ENCODE measurements at regions not wholly inside any gene's neighbourhood (a gene's known extent, or its start where the extent isn't known, plus 50 kb on each side); places are given as distances from the start of the nearest gene placed in this dataset.

DNA sequence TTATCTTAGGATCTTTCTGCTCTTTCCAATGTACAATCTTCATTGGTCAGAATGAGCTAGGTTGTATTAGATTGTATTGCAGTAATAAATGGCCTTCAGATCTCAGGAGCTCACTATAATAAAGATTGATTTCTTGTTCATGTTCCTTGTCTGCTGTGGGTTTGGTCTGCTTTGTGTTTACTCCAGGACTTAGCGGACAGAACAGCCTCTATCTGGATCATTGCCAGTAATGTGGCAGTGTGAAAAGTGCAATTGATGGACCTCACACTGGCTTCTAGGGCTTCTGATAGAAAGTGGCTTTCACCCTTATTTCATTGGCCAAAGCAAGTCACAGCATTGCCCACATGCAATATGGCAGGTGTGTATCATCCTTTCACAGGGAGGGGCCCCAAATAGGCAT lies 81.2 kb downstream of the BTG1 start:
- CTCF ChIA-PET = no interaction called here
- POLR2A ChIA-PET = interaction anchor here (1.0 to 3.1 kb wide), 3 partner anchors 11 to 138 kb away, joined by 3 to 21 read pairs (median 9); partner anchors contain the start of gene BTG1
- no peaks in the 10 kb centered on the region for H3K27me3 ChIP-seq (ENCODE audit: control insufficient read depth, insufficient read depth, low read length)
- TF ChIP-seq, protein P1, sequence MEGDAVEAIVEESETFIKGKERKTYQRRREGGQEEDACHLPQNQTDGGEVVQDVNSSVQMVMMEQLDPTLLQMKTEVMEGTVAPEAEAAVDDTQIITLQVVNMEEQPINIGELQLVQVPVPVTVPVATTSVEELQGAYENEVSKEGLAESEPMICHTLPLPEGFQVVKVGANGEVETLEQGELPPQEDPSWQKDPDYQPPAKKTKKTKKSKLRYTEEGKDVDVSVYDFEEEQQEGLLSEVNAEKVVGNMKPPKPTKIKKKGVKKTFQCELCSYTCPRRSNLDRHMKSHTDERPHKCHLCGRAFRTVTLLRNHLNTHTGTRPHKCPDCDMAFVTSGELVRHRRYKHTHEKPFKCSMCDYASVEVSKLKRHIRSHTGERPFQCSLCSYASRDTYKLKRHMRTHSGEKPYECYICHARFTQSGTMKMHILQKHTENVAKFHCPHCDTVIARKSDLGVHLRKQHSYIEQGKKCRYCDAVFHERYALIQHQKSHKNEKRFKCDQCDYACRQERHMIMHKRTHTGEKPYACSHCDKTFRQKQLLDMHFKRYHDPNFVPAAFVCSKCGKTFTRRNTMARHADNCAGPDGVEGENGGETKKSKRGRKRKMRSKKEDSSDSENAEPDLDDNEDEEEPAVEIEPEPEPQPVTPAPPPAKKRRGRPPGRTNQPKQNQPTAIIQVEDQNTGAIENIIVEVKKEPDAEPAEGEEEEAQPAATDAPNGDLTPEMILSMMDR (IDR thresholded peaks at IDR 0.05; ENCODE audit: low read depth, low read length) = no peak
- H3K9me3 ChIP-seq (ENCODE audit: control insufficient read depth, insufficient read depth, low read length) = no peaks in the 10 kb centered on the region
- no peak overlapping the region for H3K4me3 ChIP-seq (ENCODE audit: low read depth, low read length)
- no peak for DNase-seq (ENCODE audit: low read depth, low spot score)
- H3K27ac ChIP-seq (ENCODE audit: low read depth, low read length) = no peak overlapping the region

DNA sequence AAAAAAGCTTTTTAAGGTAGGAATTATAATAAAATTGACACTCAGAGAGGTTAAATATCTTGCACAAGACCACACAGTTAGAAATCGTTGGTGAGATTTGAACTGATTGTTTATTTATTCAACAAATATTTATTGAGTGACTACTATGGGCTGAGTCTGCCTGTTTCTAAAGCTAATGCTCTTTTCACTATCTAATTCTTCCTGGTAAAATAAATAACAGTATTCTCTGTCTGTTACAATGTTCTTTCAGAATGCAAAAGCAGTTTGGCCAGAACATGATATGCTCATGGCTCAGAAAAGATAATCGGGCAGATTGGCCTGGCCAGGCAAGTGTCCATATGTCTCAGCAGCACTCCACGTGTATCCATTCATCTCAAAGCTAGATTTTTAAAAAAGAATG lies 82.0 kb downstream of the BTG1 start:
- TF ChIP-seq, protein P1 (IDR thresholded peaks at IDR 0.05; ENCODE audit: low read depth, low read length) = no peak
- no peak for DNase-seq (ENCODE audit: low read depth, low spot score)
- no peaks in the 10 kb centered on the region for H3K9me3 ChIP-seq (ENCODE audit: control insufficient read depth, insufficient read depth, low read length)
- no peak overlapping the region for H3K4me3 ChIP-seq (ENCODE audit: low read depth, low read length)
- H3K27ac ChIP-seq (ENCODE audit: low read depth, low read length) = no peak overlapping the region
- CTCF ChIA-PET = interaction anchor here (0.6 kb wide), 1 partner anchor 58 kb away, joined by 3 read pairs; no protein-coding TSS in a partner anchor
- POLR2A ChIA-PET = interaction anchor here (2.4 to 3.1 kb wide), 2 partner anchors 12 to 82 kb away, joined by 9 to 21 read pairs; partner anchors contain the start of gene BTG1
- H3K27me3 ChIP-seq (ENCODE audit: control insufficient read depth, insufficient read depth, low read length) = no peaks in the 10 kb centered on the region

DNA sequence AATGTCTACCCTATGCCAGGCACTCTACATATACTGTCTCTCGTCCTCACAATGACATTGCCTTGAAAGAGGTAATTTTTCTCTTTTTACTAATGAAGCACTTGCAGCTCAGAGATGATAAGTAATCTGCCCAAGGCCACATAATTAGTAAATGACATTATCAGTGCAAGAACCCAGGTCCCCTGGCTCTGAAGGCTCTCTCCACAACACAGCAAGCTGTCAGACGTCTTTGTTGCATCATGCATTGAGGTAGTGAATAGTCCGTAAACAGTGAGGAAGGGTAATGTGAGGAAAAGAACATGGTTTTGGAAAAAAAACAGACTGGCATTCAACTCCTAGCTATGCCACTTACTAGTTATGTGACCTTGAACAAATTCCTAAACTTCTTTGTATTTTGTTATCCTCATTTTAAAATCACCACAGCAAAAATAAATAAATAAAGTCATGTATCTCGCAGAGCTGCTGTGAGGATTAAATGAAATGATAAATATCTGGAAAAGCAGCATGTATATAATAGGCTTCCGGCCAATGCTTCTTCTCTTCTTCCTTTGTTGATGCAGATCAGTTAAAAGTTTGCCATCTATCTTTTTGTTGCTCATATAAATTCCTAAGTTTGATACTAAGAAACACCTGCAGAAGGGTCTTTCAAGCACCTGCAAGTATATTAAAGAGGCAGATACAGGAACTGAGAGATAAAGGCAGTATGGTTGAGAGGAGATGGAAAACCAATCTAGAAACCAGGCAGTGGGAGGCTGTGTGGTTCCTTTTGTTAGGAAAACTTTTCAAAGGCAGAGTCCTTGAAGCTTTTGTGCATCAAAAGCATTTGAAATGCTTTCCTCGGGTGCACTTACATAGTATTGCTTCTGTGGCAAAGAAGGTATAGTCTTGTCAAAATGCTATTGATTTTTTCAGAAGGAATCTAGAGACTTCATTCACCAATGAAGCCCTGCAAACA lies 82.8 kb downstream of the BTG1 start:
- TF ChIP-seq, protein P1 (IDR thresholded peaks at IDR 0.05; ENCODE audit: low read depth, low read length) = no peak
- ChIA-PET POLR2A (interaction anchor here (2.4 to 3.1 kb wide), 2 partner anchors 13 to 82 kb away, joined by 9 to 21 read pairs; partner anchors contain the start of gene BTG1), CTCF (interaction anchor here (0.6 to 0.9 kb wide), 2 partner anchors 57 to 82 kb away, joined by 3 read pairs; no protein-coding TSS in a partner anchor)
- DNase-seq (ENCODE audit: low read depth, low spot score) = no peak
- Histone ChIP-seq H3K27ac (ENCODE audit: low read depth, low read length) (no peak overlapping the region), H3K4me3 (ENCODE audit: low read depth, low read length) (no peak overlapping the region), H3K27me3 (ENCODE audit: control insufficient read depth, insufficient read depth, low read length) (no peaks in the 10 kb centered on the region), H3K9me3 (ENCODE audit: control insufficient read depth, insufficient read depth, low read length) (no peaks in the 10 kb centered on the region)

DNA sequence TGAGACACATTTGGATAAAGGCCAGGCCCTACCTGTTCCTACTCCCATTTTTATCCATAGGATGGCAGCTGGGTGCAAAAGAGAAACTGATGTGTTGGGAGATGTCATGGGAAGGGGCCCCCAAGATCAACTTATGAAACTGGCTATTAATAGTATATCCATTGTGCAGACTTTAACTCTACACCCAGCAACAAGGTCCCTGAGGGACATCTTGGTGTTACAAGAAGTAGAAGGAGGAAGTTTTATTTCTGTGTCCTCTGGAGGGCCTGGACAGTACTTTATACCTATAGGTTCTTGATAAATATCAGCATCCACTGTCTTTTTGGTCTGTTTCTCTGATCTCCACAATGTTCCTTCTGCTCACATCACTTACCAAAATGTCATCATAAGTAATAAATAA lies 84.6 kb downstream of the BTG1 start:
- no peak overlapping the region for H3K27ac ChIP-seq (ENCODE audit: low read depth, low read length)
- CTCF ChIA-PET = no interaction called here

More for the DNA sequence above, 84.6 kb downstream of the BTG1 start:
- POLR2A ChIA-PET = no interaction called here
- TF ChIP-seq, protein P1 (IDR thresholded peaks at IDR 0.05; ENCODE audit: low read depth, low read length) = no peak
- Histone ChIP-seq H3K4me3 (ENCODE audit: low read depth, low read length) (no peak overlapping the region), H3K9me3 (ENCODE audit: control insufficient read depth, insufficient read depth, low read length) (no peaks in the 10 kb centered on the region), H3K27me3 (ENCODE audit: control insufficient read depth, insufficient read depth, low read length) (no peaks in the 10 kb centered on the region)
- DNase-seq (ENCODE audit: low read depth, low spot score) = no peak

Measured in AG04450 (cell line).